ENCODE measurements at regions not wholly inside any gene's neighbourhood (a gene's known extent, or its start where the extent isn't known, plus 50 kb on each side); places are given as distances from the start of the nearest gene placed in this dataset.

DNA sequence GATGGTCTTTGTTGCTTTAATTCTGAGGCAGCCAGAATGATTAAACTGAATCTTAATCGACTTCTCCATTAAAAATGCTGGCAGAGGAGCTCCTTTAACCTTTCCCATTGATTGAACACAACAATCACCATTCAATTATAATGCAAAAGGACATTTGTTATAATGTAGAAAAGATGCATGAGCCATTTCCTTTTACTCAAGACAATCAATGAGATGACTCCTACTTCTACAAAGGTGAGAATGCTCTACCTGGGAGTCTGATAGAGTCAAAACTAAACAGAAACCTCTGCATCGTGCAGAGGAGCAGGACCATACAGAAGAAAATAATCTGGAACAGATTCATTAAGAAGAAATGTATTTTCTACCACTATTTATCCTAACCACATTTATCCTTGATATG, 253.6 kb upstream of the DACH1 start:
- TF ChIP-seq, protein P1, sequence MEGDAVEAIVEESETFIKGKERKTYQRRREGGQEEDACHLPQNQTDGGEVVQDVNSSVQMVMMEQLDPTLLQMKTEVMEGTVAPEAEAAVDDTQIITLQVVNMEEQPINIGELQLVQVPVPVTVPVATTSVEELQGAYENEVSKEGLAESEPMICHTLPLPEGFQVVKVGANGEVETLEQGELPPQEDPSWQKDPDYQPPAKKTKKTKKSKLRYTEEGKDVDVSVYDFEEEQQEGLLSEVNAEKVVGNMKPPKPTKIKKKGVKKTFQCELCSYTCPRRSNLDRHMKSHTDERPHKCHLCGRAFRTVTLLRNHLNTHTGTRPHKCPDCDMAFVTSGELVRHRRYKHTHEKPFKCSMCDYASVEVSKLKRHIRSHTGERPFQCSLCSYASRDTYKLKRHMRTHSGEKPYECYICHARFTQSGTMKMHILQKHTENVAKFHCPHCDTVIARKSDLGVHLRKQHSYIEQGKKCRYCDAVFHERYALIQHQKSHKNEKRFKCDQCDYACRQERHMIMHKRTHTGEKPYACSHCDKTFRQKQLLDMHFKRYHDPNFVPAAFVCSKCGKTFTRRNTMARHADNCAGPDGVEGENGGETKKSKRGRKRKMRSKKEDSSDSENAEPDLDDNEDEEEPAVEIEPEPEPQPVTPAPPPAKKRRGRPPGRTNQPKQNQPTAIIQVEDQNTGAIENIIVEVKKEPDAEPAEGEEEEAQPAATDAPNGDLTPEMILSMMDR (IDR thresholded peaks at IDR 0.05; ENCODE audit: poor library complexity, severe bottlenecking) = no peak
- no peak for TF ChIP-seq EZH2 (IDR thresholded peaks at IDR 0.05; ENCODE audit: borderline replicate concordance, insufficient read depth, low read length, poor library complexity, severe bottlenecking)
- no peak for TF ChIP-seq EP300 (conservative IDR thresholded peaks at IDR 0.05; ENCODE audit: poor library complexity, severe bottlenecking)
- TF ChIP-seq SMC3 (conservative IDR thresholded peaks at IDR 0.05; ENCODE audit: poor library complexity) = no peak
- TF ChIP-seq, protein P2, sequence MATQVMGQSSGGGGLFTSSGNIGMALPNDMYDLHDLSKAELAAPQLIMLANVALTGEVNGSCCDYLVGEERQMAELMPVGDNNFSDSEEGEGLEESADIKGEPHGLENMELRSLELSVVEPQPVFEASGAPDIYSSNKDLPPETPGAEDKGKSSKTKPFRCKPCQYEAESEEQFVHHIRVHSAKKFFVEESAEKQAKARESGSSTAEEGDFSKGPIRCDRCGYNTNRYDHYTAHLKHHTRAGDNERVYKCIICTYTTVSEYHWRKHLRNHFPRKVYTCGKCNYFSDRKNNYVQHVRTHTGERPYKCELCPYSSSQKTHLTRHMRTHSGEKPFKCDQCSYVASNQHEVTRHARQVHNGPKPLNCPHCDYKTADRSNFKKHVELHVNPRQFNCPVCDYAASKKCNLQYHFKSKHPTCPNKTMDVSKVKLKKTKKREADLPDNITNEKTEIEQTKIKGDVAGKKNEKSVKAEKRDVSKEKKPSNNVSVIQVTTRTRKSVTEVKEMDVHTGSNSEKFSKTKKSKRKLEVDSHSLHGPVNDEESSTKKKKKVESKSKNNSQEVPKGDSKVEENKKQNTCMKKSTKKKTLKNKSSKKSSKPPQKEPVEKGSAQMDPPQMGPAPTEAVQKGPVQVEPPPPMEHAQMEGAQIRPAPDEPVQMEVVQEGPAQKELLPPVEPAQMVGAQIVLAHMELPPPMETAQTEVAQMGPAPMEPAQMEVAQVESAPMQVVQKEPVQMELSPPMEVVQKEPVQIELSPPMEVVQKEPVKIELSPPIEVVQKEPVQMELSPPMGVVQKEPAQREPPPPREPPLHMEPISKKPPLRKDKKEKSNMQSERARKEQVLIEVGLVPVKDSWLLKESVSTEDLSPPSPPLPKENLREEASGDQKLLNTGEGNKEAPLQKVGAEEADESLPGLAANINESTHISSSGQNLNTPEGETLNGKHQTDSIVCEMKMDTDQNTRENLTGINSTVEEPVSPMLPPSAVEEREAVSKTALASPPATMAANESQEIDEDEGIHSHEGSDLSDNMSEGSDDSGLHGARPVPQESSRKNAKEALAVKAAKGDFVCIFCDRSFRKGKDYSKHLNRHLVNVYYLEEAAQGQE (IDR thresholded peaks at IDR 0.05; ENCODE audit: borderline replicate concordance) = no peak
- TF ChIP-seq RAD21 (conservative IDR thresholded peaks at IDR 0.05) = no peak

Measured in neural cell (in vitro differentiated cells).